Mesodermal cell (in vitro differentiated cells): ENCODE measurements at regions not wholly inside any gene's neighbourhood (a gene's known extent, or its start where the extent isn't known, plus 50 kb on each side); places are given as distances from the start of the nearest gene placed in this dataset.

ENCODE experiments used
- H3K27ac ChIP-seq: 2 replicates; pipeline ENCODE4 v1.7.0; 2013; ENCODE audit warnings: mild to moderate bottlenecking, low read depth, low read length, moderate library complexity; ENCODE audit not compliant: severe bottlenecking
- H3K36me3 ChIP-seq: 2 replicates; pipeline ENCODE4 v1.7.1; 2013; ENCODE audit warnings: mild to moderate bottlenecking, low read length, moderate library complexity; ENCODE audit not compliant: control insufficient read depth, insufficient read depth
- H3K4me1 ChIP-seq: one replicate; pipeline ENCODE4 v1.7.1; 2013; ENCODE audit warnings: mild to moderate bottlenecking, low read length; ENCODE audit not compliant: insufficient read depth, control insufficient read depth, poor library complexity, severe bottlenecking
- H3K4me3 ChIP-seq: 2 replicates; pipeline ENCODE4 v1.7.0; 2013; ENCODE audit warnings: low read length, control low read depth, mild to moderate bottlenecking; ENCODE audit not compliant: insufficient read depth, poor library complexity, severe bottlenecking; ENCODE audit errors: extremely low read depth
- H3K9me3 ChIP-seq: 2 replicates; pipeline ENCODE4 v1.7.1; 2013; ENCODE audit warnings: mild to moderate bottlenecking, low read length, moderate library complexity; ENCODE audit not compliant: control insufficient read depth
- WGBS, 2 experiments: methylation state at CpG; one replicate each; pipeline ENCODE4 v1.1.5; 2013; ENCODE audit warnings: missing lambda C conversion rate in 2 of 2; ENCODE audit not compliant: insufficient coverage in 2 of 2; 5-methylcytosine and 5-hydroxymethylcytosine counted together

- Histone ChIP-seq H3K36me3 (no peaks in the 10 kb centered on the region), H3K27ac (no peak overlapping the region), H3K9me3 (no peaks in the 10 kb centered on the region), H3K4me1 (no peaks in the 10 kb centered on the region), H3K4me3 (no peak overlapping the region)
Measured at GRCh38 chr5:144876990-144877389, 706.3 kb downstream of the KCTD16 start.

- Histone ChIP-seq H3K4me1 (no peaks in the 10 kb centered on the region), H3K36me3 (no peaks in the 10 kb centered on the region), H3K27ac (no peak overlapping the region), H3K9me3 (no peaks in the 10 kb centered on the region), H3K4me3 (no peak overlapping the region)
- 83% methylated on average over 1 of the region's 2 CpGs; no CpG with 5 or more reads in 1 of the 2 experiments for WGBS, 2 experiments
Measured at GRCh38 chr5:144873076-144873475, 702.4 kb downstream of the KCTD16 start.

GRCh38 chr5:144864118-144864517, 693.4 kb downstream of the KCTD16 start:
- Histone ChIP-seq H3K4me1 (no peaks in the 10 kb centered on the region), H3K4me3 (no peak overlapping the region), H3K36me3 (no peaks in the 10 kb centered on the region), H3K27ac (no peak overlapping the region), H3K9me3 (no peaks in the 10 kb centered on the region)

- Histone ChIP-seq H3K27ac (no peak overlapping the region), H3K4me3 (no peak overlapping the region), H3K4me1 (no peaks in the 10 kb centered on the region), H3K36me3 (no peaks in the 10 kb centered on the region), H3K9me3 (no peaks in the 10 kb centered on the region)
- WGBS, 2 experiments = no CpG with 5 or more reads among the region's 1 CpG
Measured at GRCh38 chr5:144857454-144857853, 686.8 kb downstream of the KCTD16 start.

GRCh38 chr5:144844086-144844485, 673.4 kb downstream of the KCTD16 start:
- Histone ChIP-seq H3K4me1 (no peaks in the 10 kb centered on the region), H3K4me3 (no peak overlapping the region), H3K27ac (no peak overlapping the region), H3K36me3 (no peaks in the 10 kb centered on the region), H3K9me3 (no peaks in the 10 kb centered on the region)
- 100% methylated on average over 1 of the region's 2 CpGs; no CpG with 5 or more reads in 1 of the 2 experiments for WGBS, 2 experiments

- no peak overlapping the region for H3K27ac ChIP-seq
- no peak overlapping the region for H3K4me3 ChIP-seq
- no peaks in the 10 kb centered on the region for H3K36me3 ChIP-seq
- no peaks in the 10 kb centered on the region for H3K4me1 ChIP-seq
- no peaks in the 10 kb centered on the region for H3K9me3 ChIP-seq
Measured at GRCh38 chr5:144832416-144832815, 661.7 kb downstream of the KCTD16 start.

GRCh38 chr5:144831650-144832049, 661.0 kb downstream of the KCTD16 start:
- Histone ChIP-seq H3K36me3 (no peaks in the 10 kb centered on the region), H3K27ac (no peak overlapping the region), H3K4me3 (no peak overlapping the region), H3K4me1 (no peaks in the 10 kb centered on the region), H3K9me3 (no peaks in the 10 kb centered on the region)
- no CpG with 5 or more reads among the region's 1 CpG for WGBS, 2 experiments

- H3K36me3 ChIP-seq = no peaks in the 10 kb centered on the region
- H3K4me1 ChIP-seq = no peaks in the 10 kb centered on the region
- H3K4me3 ChIP-seq = no peak overlapping the region
- no peaks in the 10 kb centered on the region for H3K9me3 ChIP-seq
- H3K27ac ChIP-seq = no peak overlapping the region
- 56 to 100% methylated on average over 1 of the region's 2 CpGs for WGBS, 2 experiments
Measured at GRCh38 chr5:144822503-144822902, 651.8 kb downstream of the KCTD16 start.

- Histone ChIP-seq H3K4me1 (no peaks in the 10 kb centered on the region), H3K4me3 (no peak overlapping the region), H3K36me3 (no peaks in the 10 kb centered on the region), H3K9me3 (no peaks in the 10 kb centered on the region), H3K27ac (no peak overlapping the region)
Measured at GRCh38 chr5:144820278-144820677, 649.6 kb downstream of the KCTD16 start.

GRCh38 chr5:144815131-144815530, 644.5 kb downstream of the KCTD16 start:
- Histone ChIP-seq H3K4me3 (no peak overlapping the region), H3K4me1 (no peaks in the 10 kb centered on the region), H3K27ac (no peak overlapping the region), H3K36me3 (no peaks in the 10 kb centered on the region), H3K9me3 (no peaks in the 10 kb centered on the region)
- WGBS, 2 experiments = no CpG with 5 or more reads among the region's 2 CpGs

GRCh38 chr5:144812763-144813162, 642.1 kb downstream of the KCTD16 start:
- Histone ChIP-seq H3K4me1 (no peaks in the 10 kb centered on the region), H3K9me3 (no peaks in the 10 kb centered on the region), H3K27ac (no peak overlapping the region), H3K36me3 (no peaks in the 10 kb centered on the region), H3K4me3 (no peak overlapping the region)
- WGBS, 2 experiments = no CpG with 5 or more reads among the region's 2 CpGs

- H3K4me3 ChIP-seq = no peak overlapping the region
- no peak overlapping the region for H3K27ac ChIP-seq
- H3K36me3 ChIP-seq = no peaks in the 10 kb centered on the region
- H3K4me1 ChIP-seq = peaks cover 4% of the 10 kb centered on the region
- no peaks in the 10 kb centered on the region for H3K9me3 ChIP-seq
Measured at GRCh38 chr5:144800169-144800568, 629.5 kb downstream of the KCTD16 start.
